ENCODE measurements at regions not wholly inside any gene's neighbourhood (a gene's known extent, or its start where the extent isn't known, plus 50 kb on each side); places are given as distances from the start of the nearest gene placed in this dataset.

GRCh38 chr2:145914716-145915115, 1394.8 kb upstream of the ZEB2 start:
- TF ChIP-seq CTCF (conservative IDR thresholded peaks at IDR 0.05; ENCODE audit: low read depth, low read length) (no peak), EZH2 (IDR thresholded peaks at IDR 0.05; ENCODE audit: borderline replicate concordance, low read depth, low read length, poor library complexity, severe bottlenecking) (no peak)
